ENCODE measurements at regions not wholly inside any gene's neighbourhood (a gene's known extent, or its start where the extent isn't known, plus 50 kb on each side); places are given as distances from the start of the nearest gene placed in this dataset.

- no peak for DNase-seq
Observed at GRCh38 chr4:117971403-117971802, 62.9 kb upstream of the NDST3 start.

- DNase-seq = no peak
Observed at GRCh38 chr4:117983541-117984365, 50.5 kb upstream of the NDST3 start.

GRCh38 chr4:117984366-117984680, 50.0 kb upstream of the NDST3 start:
- no peak for DNase-seq

All from activated T-cell treated with anti-CD3 and anti-CD28 coated beads, Interleukin-2, amount 50 U/mL, for 48 hours (primary cell).